DOHH2 (cell line): ENCODE measurements at regions not wholly inside any gene's neighbourhood (a gene's known extent, or its start where the extent isn't known, plus 50 kb on each side); places are given as distances from the start of the nearest gene placed in this dataset.

Experiments used
- CTCF ChIP-seq: fragments of 200-600 bp; sonication (generic); IDR thresholded peaks from one replicate; pipeline ENCODE4 v1.5.1; 2014; ENCODE audit warnings: antibody characterized with exemption, mild to moderate bottlenecking, low read depth, low read length; ENCODE audit not compliant: poor library complexity, severe bottlenecking
- EZH2phosphoT487 ChIP-seq: fragments of 200-600 bp; sonication (generic); IDR thresholded peaks from 2 replicates; pipeline ENCODE4 v1.6.1; 2017; ENCODE audit warnings: borderline replicate concordance, mild to moderate bottlenecking, antibody characterized with exemption, low read length, moderate library complexity, mixed read lengths

DNA sequence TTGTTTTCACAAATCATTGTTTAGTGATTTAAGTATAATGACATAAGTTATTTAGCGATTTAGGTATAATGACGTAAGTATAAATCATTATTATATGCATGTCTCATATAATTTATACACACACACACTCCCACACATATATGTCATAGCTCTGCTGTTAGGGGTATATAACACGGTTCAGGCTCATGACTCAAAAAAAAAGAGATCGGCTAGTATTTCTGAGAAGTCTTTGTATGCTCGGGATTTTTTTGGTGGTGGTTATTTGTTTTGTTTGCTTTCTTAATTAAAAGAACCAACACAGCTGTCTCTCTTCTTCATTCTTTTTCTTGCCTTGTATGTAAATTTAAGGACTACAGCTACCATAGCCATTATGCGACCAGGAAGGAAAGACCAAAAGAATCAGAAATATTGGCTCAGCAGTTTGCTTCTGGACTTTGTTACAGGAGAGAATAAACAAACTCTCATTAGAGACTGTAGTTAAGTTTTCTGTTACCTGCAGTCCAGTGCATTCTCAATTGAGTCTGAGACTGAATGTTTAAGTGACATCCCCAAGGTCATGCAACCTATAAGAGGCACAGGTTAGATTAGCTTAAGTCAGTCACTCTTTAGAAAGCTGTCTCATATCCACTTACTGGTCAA is 83.2 kb upstream of the NREP start:
- TF ChIP-seq CTCF, result no peak
- TF ChIP-seq EZH2phosphoT487, result no peak
